SK-N-SH (cell line): ENCODE measurements at regions not wholly inside any gene's neighbourhood (a gene's known extent, or its start where the extent isn't known, plus 50 kb on each side); places are given as distances from the start of the nearest gene placed in this dataset.

Experiments
- CTCF ChIA-PET: fragments of 300-600, 350-600 bp; formaldehyde crosslinking; extraction: SDS; loops from one replicate; lab custom pipeline; 2021; lab: Yijun Ruan, JAX
- POLR2A ChIA-PET: fragments of 350-600 bp; sonication (Branson Sonifier 250); formaldehyde crosslinking; extraction: SDS; loops from one replicate; lab custom pipeline; 2020; ENCODE audit warnings: antibody characterized with exemption, inconsistent platforms; lab: Yijun Ruan, JAX
- DNase-seq: peaks from one replicate; pipeline ENCODE4 v3.0.0; 2012
- H2AFZ ChIP-seq: fragments of 200-600 bp; sonication (generic); 2 replicates; pipeline ENCODE4 v1.8.1; 2016; ENCODE audit warnings: antibody characterized with exemption, mild to moderate bottlenecking, low read depth
- H3F3A ChIP-seq: fragments of 200-600 bp; sonication (generic); replicated peaks from 2 replicates; pipeline ENCODE3; 2016; ENCODE audit warnings: antibody characterized with exemption, mild to moderate bottlenecking; ENCODE audit not compliant: insufficient read depth
- H3K27ac ChIP-seq, 2 experiments: fragments of 200-500 bp in 1 of 2; fragments of 200-600 bp in 1 of 2; sonication (Bioruptor generic) in 1 of 2; sonication (generic), shearing (Covaris generic) in 1 of 2; 2 replicates each; pipeline versions ENCODE4 v1.5.1 to v1.6.1; 2014 to 2016; ENCODE audit warnings: low read depth in 2 of 2, inconsistent platforms in 1 of 2, low read length in 1 of 2, mild to moderate bottlenecking in 1 of 2, mixed read lengths in 1 of 2
- H3K27me3 ChIP-seq: fragments of 200-600 bp; sonication (generic), shearing (Covaris generic); 2 replicates; pipeline ENCODE4 v1.6.1; 2016; ENCODE audit warnings: mixed run types; ENCODE audit not compliant: insufficient read depth
- H3K36me3 ChIP-seq, 2 experiments: fragments of 200-500 bp in 1 of 2; fragments of 200-600 bp in 1 of 2; sonication (Bioruptor generic) in 1 of 2; sonication (generic) in 1 of 2; replicated peaks in 1 of 2; 2 replicates each; pipeline versions ENCODE3 to v1.5.1; 2014 to 2016; ENCODE audit warnings: low read length in 1 of 2, mild to moderate bottlenecking in 1 of 2; ENCODE audit not compliant: insufficient read depth in 2 of 2, control insufficient read depth in 1 of 2
- H3K4me1 ChIP-seq, 2 experiments: fragments of 200-500 bp in 1 of 2; fragments of 200-600 bp in 1 of 2; sonication (Bioruptor generic) in 1 of 2; sonication (generic), shearing (Covaris generic) in 1 of 2; 2 replicates each; pipeline versions ENCODE4 v1.5.1 to v1.6.1; 2014 to 2016; ENCODE audit warnings: low read depth in 1 of 2, low read length in 1 of 2, mixed run types in 1 of 2; ENCODE audit not compliant: insufficient read depth in 2 of 2, control insufficient read depth in 1 of 2
- H3K4me2 ChIP-seq: fragments of 200-600 bp; sonication (generic), shearing (Covaris generic); 2 replicates; pipeline ENCODE4 v1.6.1; 2017; ENCODE audit warnings: mixed run types
- H3K4me3 ChIP-seq, 2 experiments: fragments of 200-500 bp in 1 of 2; fragments of 200-600 bp in 1 of 2; sonication (Bioruptor generic) in 1 of 2; sonication (generic), shearing (Covaris generic) in 1 of 2; 2 replicates each; pipeline versions ENCODE4 v1.5.1 to v1.8.1; 2014 to 2016; ENCODE audit warnings: low read depth in 2 of 2, inconsistent platforms in 1 of 2, low read length in 1 of 2, mild to moderate bottlenecking in 1 of 2, mixed read lengths in 1 of 2, moderate library complexity in 1 of 2
- H3K79me2 ChIP-seq: fragments of 200-600 bp; sonication (generic); 2 replicates; pipeline ENCODE4 v1.8.1; 2017; ENCODE audit warnings: mild to moderate bottlenecking; ENCODE audit not compliant: insufficient read depth
- H3K9ac ChIP-seq: fragments of 200-600 bp; sonication (generic); 2 replicates; pipeline ENCODE4 v1.6.1; 2017; ENCODE audit warnings: mixed run types
- H3K9me2 ChIP-seq: fragments of 200-600 bp; sonication (generic); 2 replicates; pipeline ENCODE4 v1.6.1; 2017; ENCODE audit warnings: mixed run types
- H3K9me3 ChIP-seq: fragments of 200-600 bp; sonication (generic); 2 replicates; pipeline ENCODE4 v1.6.1; 2017; ENCODE audit warnings: mixed run types, mild to moderate bottlenecking, moderate library complexity
- H4K20me1 ChIP-seq: fragments of 200-600 bp; sonication (generic); 2 replicates; pipeline ENCODE4 v1.6.1; 2017; ENCODE audit warnings: mild to moderate bottlenecking, mixed run types; ENCODE audit not compliant: insufficient read depth
- CHD2 ChIP-seq: fragments of 150-350 bp; IDR thresholded peaks from 2 replicates; pipeline ENCODE4 v1.6.1; 2018; ENCODE audit warnings: low read length; ENCODE audit not compliant: partially characterized antibody
- CTCF ChIP-seq: fragments of 200-600 bp; sonication (generic); IDR thresholded peaks from 2 replicates; pipeline ENCODE4 v1.6.1; 2017; ENCODE audit warnings: antibody characterized with exemption, mild to moderate bottlenecking, moderate library complexity
- FOSL2 ChIP-seq: IDR thresholded peaks from 2 replicates; pipeline ENCODE4 v1.4.0; 2012; ENCODE audit warnings: low read depth, mild to moderate bottlenecking, moderate library complexity, borderline replicate concordance
- FOXM1 ChIP-seq: IDR thresholded peaks from 2 replicates; pipeline ENCODE4 v1.4.0; 2012; ENCODE audit warnings: low read depth, mild to moderate bottlenecking
- IRF3 ChIP-seq: fragments of 150-350 bp; IDR thresholded peaks from 2 replicates; pipeline ENCODE4 v1.6.1; 2016; ENCODE audit warnings: mild to moderate bottlenecking, low read depth, low read length
- NRF1 ChIP-seq: IDR thresholded peaks from 2 replicates; pipeline ENCODE4 v1.6.1; 2012; ENCODE audit warnings: low read depth, mild to moderate bottlenecking, low read length
- SIN3A ChIP-seq: IDR thresholded peaks from 2 replicates; pipeline ENCODE4 v1.6.1; 2012; ENCODE audit warnings: low read depth, mild to moderate bottlenecking, low read length, moderate library complexity, borderline replicate concordance
- TAF1 ChIP-seq: IDR thresholded peaks from 2 replicates; pipeline ENCODE4 v1.6.1; 2012; ENCODE audit warnings: low read depth, mild to moderate bottlenecking, low read length, moderate library complexity, borderline replicate concordance
- TEAD4 ChIP-seq: IDR thresholded peaks from 2 replicates; pipeline ENCODE4 v1.4.0; 2012; ENCODE audit warnings: mild to moderate bottlenecking, borderline replicate concordance; ENCODE audit not compliant: insufficient read depth
- USF1 ChIP-seq: IDR thresholded peaks from 2 replicates; pipeline ENCODE4 v1.4.0; 2012; ENCODE audit warnings: low read depth, borderline replicate concordance
- ZBTB33 ChIP-seq: IDR thresholded peaks from 2 replicates; pipeline ENCODE4 v1.4.0; 2012; ENCODE audit warnings: low read depth, borderline replicate concordance
- WGBS: methylation state at CpG from one replicate; pipeline ENCODE4 v1.1.6; 2017; ENCODE audit warnings: low lambda C conversion rate; 5-methylcytosine and 5-hydroxymethylcytosine counted together
- TF ChIP-seq, protein P1 (sequence below): IDR thresholded peaks from 2 replicates; pipeline ENCODE4; 2012
- TF ChIP-seq, protein P2 (sequence below): IDR thresholded peaks from 2 replicates; pipeline ENCODE4 v1.4.0; 2012; ENCODE audit warnings: low read depth

- H3K9ac ChIP-seq, result no peak overlapping the region
- H4K20me1 ChIP-seq, result no peaks in the 10 kb centered on the region
- no peak overlapping the region for H2AFZ ChIP-seq
- CTCF ChIA-PET, result interaction anchor here (1.0 kb wide), 1 partner anchor 95 kb away, joined by 3 read pairs; no protein-coding TSS in a partner anchor
- no peak overlapping the region for H3K27ac ChIP-seq
- H3F3A ChIP-seq, result no peaks in the 10 kb centered on the region
- H3K9me3 ChIP-seq, result no peaks in the 10 kb centered on the region
- DNase-seq, result no peak
- H3K79me2 ChIP-seq, result no peaks in the 10 kb centered on the region
- TF ChIP-seq FOSL2, result no peak
- TF ChIP-seq, protein P1, sequence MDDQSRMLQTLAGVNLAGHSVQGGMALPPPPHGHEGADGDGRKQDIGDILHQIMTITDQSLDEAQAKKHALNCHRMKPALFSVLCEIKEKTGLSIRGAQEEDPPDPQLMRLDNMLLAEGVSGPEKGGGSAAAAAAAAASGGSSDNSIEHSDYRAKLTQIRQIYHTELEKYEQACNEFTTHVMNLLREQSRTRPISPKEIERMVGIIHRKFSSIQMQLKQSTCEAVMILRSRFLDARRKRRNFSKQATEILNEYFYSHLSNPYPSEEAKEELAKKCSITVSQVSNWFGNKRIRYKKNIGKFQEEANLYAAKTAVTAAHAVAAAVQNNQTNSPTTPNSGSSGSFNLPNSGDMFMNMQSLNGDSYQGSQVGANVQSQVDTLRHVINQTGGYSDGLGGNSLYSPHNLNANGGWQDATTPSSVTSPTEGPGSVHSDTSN, result no peak
- TF ChIP-seq IRF3, result no peak
- TF ChIP-seq FOXM1, result no peak
- TF ChIP-seq ZBTB33, result no peak
- H3K36me3 ChIP-seq, result no peaks in the 10 kb centered on the region
- H3K4me1 ChIP-seq, result no peaks in the 10 kb centered on the region
- H3K9me2 ChIP-seq, result no peaks in the 10 kb centered on the region
- H3K4me2 ChIP-seq, result no peak overlapping the region
- no peaks in the 10 kb centered on the region for H3K27me3 ChIP-seq
- 18% methylated on average over 6 of the region's 6 CpGs for WGBS
- no peak overlapping the region for H3K4me3 ChIP-seq
- POLR2A ChIA-PET, result no interaction called here
These were observed 219.5 kb downstream of the KLHL28 start for GRCh38 chr14:44742202-44742601.

DNA sequence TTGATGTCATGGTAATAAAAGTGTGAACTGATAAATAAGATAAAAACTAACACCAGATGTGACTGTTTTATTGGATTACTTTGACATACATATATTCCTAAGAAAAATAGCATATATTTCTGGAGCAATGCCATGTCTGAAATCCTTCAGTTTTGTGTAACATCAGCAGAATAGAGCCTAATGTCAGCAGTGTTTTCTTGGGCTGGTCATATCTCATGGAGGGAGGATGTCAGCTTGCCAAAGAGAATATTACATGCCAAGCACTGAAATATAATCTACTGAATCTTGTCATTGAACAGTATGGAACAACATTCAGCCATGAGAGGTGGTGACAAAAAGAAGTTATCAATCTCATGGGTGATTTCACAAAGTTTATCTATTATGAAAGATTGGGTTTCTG is 220.3 kb downstream of the KLHL28 start:
- Histone ChIP-seq H3K36me3 (no peaks in the 10 kb centered on the region), H3K4me3 (no peak overlapping the region), H2AFZ (no peak overlapping the region), H3K79me2 (no peaks in the 10 kb centered on the region), H3K4me1 (no peaks in the 10 kb centered on the region), H3K4me2 (no peak overlapping the region), H3K9ac (no peak overlapping the region), H3F3A (no peaks in the 10 kb centered on the region), H3K9me2 (no peaks in the 10 kb centered on the region), H4K20me1 (no peaks in the 10 kb centered on the region), H3K27me3 (no peaks in the 10 kb centered on the region), H3K9me3 (no peaks in the 10 kb centered on the region), H3K27ac (no peak overlapping the region)
- ChIA-PET POLR2A (no interaction called here), CTCF (interaction anchor here (1.0 kb wide), 1 partner anchor 94 kb away, joined by 3 read pairs; no protein-coding TSS in a partner anchor)
- TF ChIP-seq CTCF (no peak), TAF1 (no peak), SIN3A (no peak), CHD2 (no peak), USF1 (no peak), TEAD4 (no peak), NRF1 (no peak)
- TF ChIP-seq, protein P2, sequence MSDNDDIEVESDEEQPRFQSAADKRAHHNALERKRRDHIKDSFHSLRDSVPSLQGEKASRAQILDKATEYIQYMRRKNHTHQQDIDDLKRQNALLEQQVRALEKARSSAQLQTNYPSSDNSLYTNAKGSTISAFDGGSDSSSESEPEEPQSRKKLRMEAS, result no peak
- DNase-seq, result no peak
